HFFc6 (cell line): ENCODE measurements at regions not wholly inside any gene's neighbourhood (a gene's known extent, or its start where the extent isn't known, plus 50 kb on each side); places are given as distances from the start of the nearest gene placed in this dataset.

Source experiments
- DNase-seq: peaks from one replicate; pipeline ENCODE4 v3.0.0-alpha.2; 2018
- H3K27ac Mint-ChIP-seq: 2 replicates; pipeline ENCODE4 v1.8.0; 2020; ENCODE audit warnings: mild to moderate bottlenecking, mixed read lengths
- H3K27me3 Mint-ChIP-seq: 2 replicates; pipeline ENCODE4 v1.8.0; 2021; ENCODE audit warnings: mild to moderate bottlenecking, moderate library complexity, mixed read lengths; ENCODE audit not compliant: insufficient read depth
- H3K36me3 Mint-ChIP-seq: 2 replicates; pipeline ENCODE4 v1.8.0; 2021; ENCODE audit warnings: low read depth, mixed read lengths
- H3K4me1 Mint-ChIP-seq: 2 replicates; pipeline ENCODE4 v1.8.0; 2020; ENCODE audit warnings: low read depth, mixed read lengths
- H3K4me3 Mint-ChIP-seq: 2 replicates; pipeline ENCODE4 v1.8.0; 2020; ENCODE audit warnings: mild to moderate bottlenecking, moderate library complexity, mixed read lengths
- H3K9me3 Mint-ChIP-seq: 2 replicates; pipeline ENCODE4 v1.8.0; 2020; ENCODE audit warnings: mild to moderate bottlenecking, mixed read lengths
- TF ChIP-seq, protein P1 (sequence below): fragments of 200-600 bp; sonication (generic); IDR thresholded peaks from 2 replicates; pipeline ENCODE4 v1.5.0; 2021; ENCODE audit warnings: antibody characterized with exemption, mild to moderate bottlenecking

DNA sequence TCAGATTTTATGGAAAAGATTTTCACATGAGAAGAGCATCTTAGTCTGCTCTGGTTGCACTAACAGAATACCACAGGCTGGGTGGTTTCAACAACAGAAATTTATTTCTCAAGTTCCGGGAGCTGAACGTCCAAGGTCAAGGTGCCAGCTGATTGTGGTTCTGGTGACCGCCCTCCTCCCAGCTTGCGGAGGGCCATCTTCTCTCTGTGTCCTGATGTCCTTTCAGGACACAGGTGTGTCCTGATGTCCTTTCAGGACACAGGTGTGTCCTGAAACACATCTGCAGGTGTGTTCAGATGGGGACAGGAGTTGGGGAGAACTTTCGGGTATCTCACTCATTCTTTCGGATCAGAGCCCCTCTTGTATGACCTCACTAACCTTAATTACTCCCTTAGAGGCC lies 374.9 kb downstream of the SOX11 start:
- no peaks in the 10 kb centered on the region for H3K4me1 Mint-ChIP-seq
- no peak overlapping the region for H3K4me3 Mint-ChIP-seq
- no peak for DNase-seq
- TF ChIP-seq, protein P1, sequence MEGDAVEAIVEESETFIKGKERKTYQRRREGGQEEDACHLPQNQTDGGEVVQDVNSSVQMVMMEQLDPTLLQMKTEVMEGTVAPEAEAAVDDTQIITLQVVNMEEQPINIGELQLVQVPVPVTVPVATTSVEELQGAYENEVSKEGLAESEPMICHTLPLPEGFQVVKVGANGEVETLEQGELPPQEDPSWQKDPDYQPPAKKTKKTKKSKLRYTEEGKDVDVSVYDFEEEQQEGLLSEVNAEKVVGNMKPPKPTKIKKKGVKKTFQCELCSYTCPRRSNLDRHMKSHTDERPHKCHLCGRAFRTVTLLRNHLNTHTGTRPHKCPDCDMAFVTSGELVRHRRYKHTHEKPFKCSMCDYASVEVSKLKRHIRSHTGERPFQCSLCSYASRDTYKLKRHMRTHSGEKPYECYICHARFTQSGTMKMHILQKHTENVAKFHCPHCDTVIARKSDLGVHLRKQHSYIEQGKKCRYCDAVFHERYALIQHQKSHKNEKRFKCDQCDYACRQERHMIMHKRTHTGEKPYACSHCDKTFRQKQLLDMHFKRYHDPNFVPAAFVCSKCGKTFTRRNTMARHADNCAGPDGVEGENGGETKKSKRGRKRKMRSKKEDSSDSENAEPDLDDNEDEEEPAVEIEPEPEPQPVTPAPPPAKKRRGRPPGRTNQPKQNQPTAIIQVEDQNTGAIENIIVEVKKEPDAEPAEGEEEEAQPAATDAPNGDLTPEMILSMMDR = no peak
- H3K9me3 Mint-ChIP-seq = peaks cover 50% of the 10 kb centered on the region
- no peaks in the 10 kb centered on the region for H3K27me3 Mint-ChIP-seq
- no peak overlapping the region for H3K27ac Mint-ChIP-seq
- H3K36me3 Mint-ChIP-seq = no peaks in the 10 kb centered on the region

- TF ChIP-seq, protein P1 = no peak
- Mint-ChIP-seq H3K27ac (no peak overlapping the region), H3K36me3 (no peaks in the 10 kb centered on the region), H3K4me3 (no peak overlapping the region), H3K27me3 (no peaks in the 10 kb centered on the region), H3K9me3 (peaks cover 51% of the 10 kb centered on the region), H3K4me1 (no peaks in the 10 kb centered on the region)
- DNase-seq = no peak
These were observed 375.6 kb downstream of the SOX11 start for GRCh38 chr2:6067806-6068205.

DNA sequence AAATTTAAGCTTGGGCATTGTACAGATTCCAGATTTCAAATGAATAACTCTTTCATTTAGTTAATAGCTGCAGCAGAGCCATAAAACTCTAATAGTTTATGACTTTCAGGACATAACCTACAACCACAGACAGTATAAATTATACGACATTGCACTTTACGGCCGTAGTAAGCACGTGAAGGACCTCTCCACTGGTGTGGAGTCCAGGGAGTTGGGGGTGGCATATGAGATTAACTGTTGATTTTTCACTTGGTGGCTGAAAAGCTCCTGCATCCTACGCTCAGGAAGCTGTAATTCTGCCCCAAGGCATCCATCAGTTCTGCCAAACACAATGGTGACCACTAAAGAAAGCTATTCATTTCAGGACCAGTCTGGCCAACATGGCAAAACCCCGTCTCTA lies 376.2 kb downstream of the SOX11 start:
- TF ChIP-seq, protein P1 = no peak
- Mint-ChIP-seq H3K36me3 (no peaks in the 10 kb centered on the region), H3K27me3 (no peaks in the 10 kb centered on the region), H3K9me3 (peaks cover 56% of the 10 kb centered on the region), H3K4me1 (no peaks in the 10 kb centered on the region), H3K27ac (no peak overlapping the region), H3K4me3 (no peak overlapping the region)
- DNase-seq = no peak

DNA sequence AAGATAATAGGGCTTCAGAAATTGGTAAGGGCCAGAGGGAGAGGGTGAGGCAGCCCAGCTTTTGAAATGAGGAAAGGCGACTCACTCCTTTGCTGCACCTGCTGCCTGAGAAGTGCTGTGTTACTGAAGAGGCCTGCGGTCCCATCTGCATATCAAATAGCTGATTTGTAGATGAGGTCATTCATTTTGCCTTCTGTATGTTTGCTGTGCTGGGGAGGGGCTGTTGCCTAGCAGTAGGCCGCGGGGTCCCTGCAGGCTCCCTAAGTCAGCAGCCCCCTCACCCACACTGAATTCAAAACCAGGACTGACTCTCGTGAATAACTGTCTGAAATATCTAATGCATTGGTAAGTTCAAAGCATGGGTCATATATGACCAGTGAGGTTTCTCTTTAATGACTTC lies 377.2 kb downstream of the SOX11 start:
- Mint-ChIP-seq H3K9me3 (peaks cover 52% of the 10 kb centered on the region), H3K27ac (no peak overlapping the region), H3K36me3 (no peaks in the 10 kb centered on the region), H3K4me3 (no peak overlapping the region), H3K4me1 (no peaks in the 10 kb centered on the region), H3K27me3 (no peaks in the 10 kb centered on the region)
- no peak for DNase-seq
- TF ChIP-seq, protein P1 = no peak

DNA sequence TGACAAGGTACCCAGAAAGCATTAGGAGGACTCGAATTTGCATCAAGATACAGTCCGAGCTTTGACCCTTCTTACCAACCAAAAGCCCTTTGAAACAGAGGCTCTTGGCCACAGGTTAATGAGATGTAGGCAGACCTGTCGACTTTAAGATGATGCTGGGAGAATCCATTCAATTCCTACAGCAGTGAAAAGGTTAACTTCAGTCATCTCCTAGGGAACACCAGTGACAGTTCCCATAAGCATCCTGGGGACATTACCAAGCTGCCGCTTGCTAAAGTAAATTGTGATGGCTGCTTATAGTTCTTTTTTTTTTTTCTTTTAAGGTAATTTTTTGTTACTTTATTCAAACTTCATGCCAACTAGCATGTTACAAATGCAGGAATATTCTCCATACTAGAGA lies 379.3 kb downstream of the SOX11 start:
- Mint-ChIP-seq H3K4me3 (no peak overlapping the region), H3K4me1 (no peaks in the 10 kb centered on the region), H3K9me3 (peaks cover 40% of the 10 kb centered on the region), H3K27me3 (no peaks in the 10 kb centered on the region), H3K27ac (no peak overlapping the region), H3K36me3 (no peaks in the 10 kb centered on the region)
- no peak for DNase-seq
- TF ChIP-seq, protein P1 = no peak

GRCh38 chr2:6072276-6072675 lies 380.1 kb downstream of the SOX11 start:
- no peak overlapping the region for H3K4me3 Mint-ChIP-seq
- TF ChIP-seq, protein P1 = no peak
- H3K36me3 Mint-ChIP-seq = no peaks in the 10 kb centered on the region
- H3K4me1 Mint-ChIP-seq = no peaks in the 10 kb centered on the region
- DNase-seq = no peak
- H3K27ac Mint-ChIP-seq = no peak overlapping the region
- H3K27me3 Mint-ChIP-seq = no peaks in the 10 kb centered on the region
- peaks cover 36% of the 10 kb centered on the region for H3K9me3 Mint-ChIP-seq
